Left ventricle myocardium superior (tissue), 1 donor: ENCODE measurements at regions not wholly inside any gene's neighbourhood (a gene's known extent, or its start where the extent isn't known, plus 50 kb on each side); places are given as distances from the start of the nearest gene placed in this dataset.

Experiments
- ATAC-seq: fragments of 200-7000 bp; cut with Tn5 transposase; one replicate; pipeline ENCODE4 v1.9.1; 2020; ENCODE audit warnings: mild to moderate bottlenecking, moderate library complexity
- DNase-seq: peaks from one replicate; pipeline ENCODE4 v3.0.0-alpha.2; 2020
- intact Hi-C: fragments of 100-400 bp; cut with micrococcal nuclease; formaldehyde crosslinking; loops from one replicate; pipeline ENCODE4 v1.11.0; 2022
- donor health status: DM: no; HTN: yes; CAD: no; lungs with severe emphysema.

DNA sequence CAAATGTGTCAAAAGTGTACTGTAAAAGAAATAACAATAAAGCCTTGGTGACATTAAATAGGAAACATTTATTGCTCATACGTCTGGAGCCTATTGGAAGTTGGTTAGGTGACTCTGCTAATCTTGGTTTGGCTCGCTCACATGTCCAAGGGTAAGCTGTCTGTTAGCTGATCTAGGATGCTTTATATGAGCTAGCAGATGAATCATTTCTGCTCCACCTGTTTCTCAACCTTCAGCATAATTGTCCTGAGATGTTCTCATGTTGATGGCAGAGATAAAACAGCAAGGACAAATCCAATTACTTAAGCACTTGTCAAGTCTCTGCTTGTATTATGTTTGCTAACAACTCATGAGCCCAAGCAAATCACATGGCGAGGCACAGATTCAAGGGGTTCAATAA, 56.0 kb upstream of the CD53 start:
- intact Hi-C loops: no loop called here
- no peak for DNase-seq
- ATAC-seq: no peak

DNA sequence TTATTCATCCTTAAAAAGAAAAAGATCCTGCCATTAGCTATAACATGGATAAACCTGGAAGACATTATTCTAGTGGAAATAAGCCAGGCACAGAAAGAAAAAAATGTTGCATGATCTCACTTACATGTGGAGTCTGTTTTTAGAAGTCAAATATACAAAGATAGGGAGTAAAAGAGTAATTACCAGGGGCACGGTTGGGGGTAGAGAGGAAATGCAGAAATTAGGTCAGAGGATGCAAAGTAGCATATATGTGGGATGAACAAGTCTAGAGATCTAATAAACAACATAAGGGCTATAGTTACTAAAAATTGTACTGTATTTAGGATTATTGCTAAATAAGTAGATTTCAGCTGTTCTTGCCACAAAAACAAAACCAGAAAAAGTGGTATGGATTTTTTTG, 61.4 kb upstream of the CD53 start:
- ATAC-seq (no peak), DNase-seq (no peak)
- intact Hi-C loops: no loop called here

DNA sequence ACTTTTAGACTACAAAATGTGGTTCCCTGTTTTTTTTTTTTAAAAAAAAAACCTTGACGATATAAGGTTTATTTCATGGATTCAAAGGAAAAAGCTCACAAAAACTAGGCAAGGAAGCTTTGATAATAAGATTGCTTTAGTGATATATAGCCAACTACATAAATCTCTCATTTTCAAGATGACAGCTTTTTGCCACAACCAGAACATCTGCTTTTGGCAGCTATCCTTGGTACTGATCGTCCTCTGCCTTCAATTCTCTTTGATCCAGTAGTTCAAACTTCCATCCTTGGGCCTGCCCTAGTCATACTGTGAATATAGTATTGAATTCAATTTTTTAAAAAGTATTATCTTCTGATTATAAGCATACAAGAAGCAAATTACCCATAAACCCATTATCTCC, 72.9 kb upstream of the CD53 start:
- DNase-seq: no peak
- ATAC-seq: no peak
- intact Hi-C loops: no loop called here

DNA sequence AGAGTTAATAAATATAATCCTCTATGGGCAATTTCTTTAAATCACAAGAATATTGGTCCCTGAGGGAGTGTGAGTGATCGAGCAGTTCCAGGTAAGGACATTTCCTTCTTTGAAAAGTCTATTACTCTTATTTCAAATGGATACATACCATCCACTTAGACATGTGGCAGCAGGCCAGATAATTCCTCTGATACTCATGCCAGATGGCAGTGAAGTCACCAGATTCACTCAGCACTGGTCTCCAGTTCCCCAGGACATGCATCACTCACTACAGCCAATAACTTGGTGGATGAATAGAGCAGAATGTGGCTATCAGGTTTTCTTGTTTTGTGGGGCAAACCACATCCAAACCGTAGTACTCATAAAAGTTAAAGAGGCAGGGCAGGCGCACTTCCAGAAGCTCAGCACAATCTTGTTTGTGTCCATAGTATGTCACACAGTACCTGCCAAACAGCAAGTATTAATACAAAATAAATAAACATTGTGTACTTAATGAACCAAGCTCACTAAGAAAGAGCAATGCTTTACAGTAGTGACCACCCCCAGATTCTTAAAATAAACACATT, 74.2 kb upstream of the CD53 start:
- no peak for ATAC-seq
- intact Hi-C loops: no loop called here

DNA sequence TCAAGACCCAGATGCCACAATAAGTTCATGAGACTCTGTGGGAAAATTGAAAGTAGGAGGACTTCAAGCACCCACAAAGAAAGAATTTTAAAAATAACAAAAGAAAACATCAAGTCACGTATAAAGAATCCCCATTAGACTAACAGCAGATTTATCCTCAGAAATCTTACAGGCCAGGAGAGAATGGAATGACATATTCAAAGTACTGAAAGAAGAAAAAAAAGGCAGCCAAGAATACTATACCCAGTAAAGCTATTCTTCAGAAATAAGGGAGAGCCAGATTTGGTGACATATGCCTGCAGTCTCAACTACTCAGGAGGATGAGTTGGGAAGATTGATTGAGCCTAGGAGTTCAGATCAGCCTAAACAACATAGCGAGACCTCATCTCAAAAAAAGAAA, 84.3 kb upstream of the CD53 start:
- DNase-seq: no peak

More for the DNA sequence above, 74.2 kb upstream of the CD53 start:
- DNase-seq: no peak

DNA sequence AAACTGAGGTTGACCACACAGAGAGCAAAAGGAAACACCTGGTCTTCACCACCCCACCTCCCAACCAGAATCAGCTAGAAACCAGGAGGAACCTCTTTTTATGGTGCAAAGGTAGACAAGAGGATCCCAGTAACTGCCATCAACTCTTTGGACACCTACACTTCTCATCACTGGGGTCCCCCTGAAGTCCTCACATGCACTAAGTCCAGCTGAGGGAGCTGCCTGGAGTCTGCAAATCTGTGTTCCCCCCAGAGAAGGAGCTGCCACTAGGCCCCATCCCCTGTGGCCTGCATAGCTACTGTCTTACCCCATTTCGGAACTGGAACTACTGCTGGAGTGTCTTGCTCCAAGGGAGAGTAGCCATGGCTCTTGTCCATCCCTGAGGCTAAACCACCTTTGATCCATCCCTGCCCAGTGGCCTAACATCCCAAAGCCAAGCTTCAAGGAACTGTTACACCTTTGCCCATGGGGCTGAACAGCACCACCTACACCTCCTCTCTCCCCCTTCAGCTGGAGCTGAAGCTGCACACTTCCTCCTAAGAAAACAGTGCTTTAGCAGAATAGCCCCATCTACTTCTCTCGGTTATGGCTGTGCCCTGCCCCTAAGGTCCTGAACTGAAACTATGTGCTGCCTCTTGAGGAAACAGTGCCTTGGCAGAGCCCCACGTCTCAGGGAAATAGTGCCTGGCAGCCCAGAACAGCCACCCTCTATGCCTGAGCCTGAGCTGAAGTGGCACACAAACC, 85.4 kb upstream of the CD53 start:
- DNase-seq (no peak), ATAC-seq (no peak)
- intact Hi-C loops: no loop called here

More for the DNA sequence above, 84.3 kb upstream of the CD53 start:
- intact Hi-C loops: no loop called here
- ATAC-seq: no peak

DNA sequence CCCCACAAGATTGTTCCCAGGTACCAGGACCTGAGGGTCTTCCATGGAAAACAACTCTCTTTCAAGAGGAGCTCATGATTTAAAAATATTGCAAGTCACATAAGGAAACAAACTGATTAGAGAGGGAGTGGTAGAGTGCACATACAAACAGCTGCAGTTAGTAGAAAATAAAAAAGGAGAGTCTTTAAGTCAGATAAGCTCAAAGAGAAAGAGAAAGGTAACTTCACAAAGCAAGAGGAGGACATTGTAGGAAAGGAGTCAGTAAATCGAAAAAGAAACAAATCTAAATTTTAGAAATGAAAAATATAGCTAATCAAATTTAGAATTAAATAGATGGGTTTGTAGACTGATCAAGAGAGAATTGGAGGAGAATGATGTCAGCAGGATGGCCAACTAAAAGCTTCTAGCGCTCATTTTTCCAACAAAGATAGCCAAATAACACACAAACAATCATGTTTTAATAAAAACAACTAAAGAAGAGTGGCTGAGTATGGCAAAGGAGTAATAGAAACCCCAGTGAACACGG, 86.1 kb upstream of the CD53 start:
- ATAC-seq (no peak), DNase-seq (no peak)
- intact Hi-C loops: no loop called here

GRCh38 chr1:110785612-110786011, 87.3 kb upstream of the CD53 start:
- intact Hi-C loops: no loop called here
- ATAC-seq: no peak
- no peak for DNase-seq

DNA sequence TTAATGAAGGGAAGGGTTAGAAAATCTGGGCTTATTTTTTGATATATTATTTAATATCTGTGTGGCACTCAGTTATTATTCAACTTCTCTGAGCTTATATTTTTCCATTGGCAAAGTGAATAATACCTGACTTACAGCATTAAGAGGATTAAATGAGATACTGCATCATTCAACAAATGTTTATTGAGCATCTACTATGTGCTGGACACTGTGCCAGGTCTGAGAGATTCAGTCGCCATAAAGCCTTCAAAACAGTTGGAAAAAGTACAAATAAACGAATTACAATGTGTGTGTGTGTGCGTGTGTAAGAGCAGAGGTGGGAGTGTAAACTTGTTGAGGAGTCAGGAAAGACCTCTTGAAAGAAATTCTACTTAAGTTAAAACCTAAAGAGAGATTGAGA, 87.9 kb upstream of the CD53 start:
- ATAC-seq: no peak
- intact Hi-C loops: no loop called here
- no peak for DNase-seq

- DNase-seq: no peak
- intact Hi-C loops: loop anchor here (5.0 kb wide), 1 partner anchor 151 kb away; no protein-coding TSS in a partner anchor
- ATAC-seq: peak; percentile 66
These were observed 89.5 kb upstream of the CD53 start for GRCh38 chr1:110783292-110783918.

GRCh38 chr1:110781525-110781924, 91.4 kb upstream of the CD53 start:
- intact Hi-C loops: loop anchor here (5.0 kb wide), 1 partner anchor 149 kb away; no protein-coding TSS in a partner anchor

DNA sequence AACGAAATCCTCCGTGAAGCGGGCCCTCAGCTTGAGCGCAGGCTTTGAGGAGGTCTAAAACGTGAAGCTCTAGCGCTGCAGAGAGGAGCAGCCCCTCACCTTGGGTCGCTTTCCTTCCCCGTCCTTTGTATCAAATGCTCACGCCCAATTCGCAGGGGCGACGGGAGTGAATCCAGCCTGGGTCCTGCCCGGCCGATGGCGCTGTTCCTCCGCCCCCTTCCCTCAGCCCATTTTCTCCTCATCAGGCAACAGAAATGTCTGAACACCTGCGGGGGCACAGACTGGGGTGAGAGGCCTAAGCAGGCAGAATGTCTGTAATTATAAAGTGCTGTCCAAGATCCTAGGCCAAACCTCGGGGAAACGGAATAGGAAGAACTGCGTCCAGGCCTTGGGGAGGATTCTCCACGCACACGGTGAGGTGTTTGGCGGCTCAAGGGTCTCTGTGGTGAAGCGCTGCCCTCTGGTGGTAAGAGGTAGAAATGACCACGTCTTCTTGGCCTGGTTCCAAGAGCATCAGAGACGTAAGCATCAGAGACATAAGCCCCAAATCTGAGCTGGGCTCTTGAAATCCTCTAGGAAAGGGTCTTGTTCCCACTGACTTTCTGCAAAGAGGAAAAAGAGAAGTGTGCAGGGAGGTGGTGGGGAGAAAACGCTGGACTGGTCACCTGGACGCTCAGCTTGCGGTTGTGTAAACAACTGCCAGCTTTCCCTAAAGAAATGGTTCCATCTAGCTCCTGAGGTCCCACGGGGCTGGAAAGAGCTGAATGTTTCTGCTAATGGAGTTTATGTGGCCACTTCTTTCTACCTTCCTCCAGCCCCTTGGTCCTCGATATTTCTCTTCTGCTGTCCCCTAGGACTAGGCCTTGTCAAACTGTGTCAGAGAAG, 92.1 kb upstream of the CD53 start:
- peak; percentile 65 for ATAC-seq
- DNase-seq: peak; percentile 51
- intact Hi-C loops: loop anchor here (5.0 kb wide), 1 partner anchor 149 kb away; no protein-coding TSS in a partner anchor

More at GRCh38 chr1:110781525-110781924, 91.4 kb upstream of the CD53 start:
- DNase-seq: no peak
- ATAC-seq: no peak

DNA sequence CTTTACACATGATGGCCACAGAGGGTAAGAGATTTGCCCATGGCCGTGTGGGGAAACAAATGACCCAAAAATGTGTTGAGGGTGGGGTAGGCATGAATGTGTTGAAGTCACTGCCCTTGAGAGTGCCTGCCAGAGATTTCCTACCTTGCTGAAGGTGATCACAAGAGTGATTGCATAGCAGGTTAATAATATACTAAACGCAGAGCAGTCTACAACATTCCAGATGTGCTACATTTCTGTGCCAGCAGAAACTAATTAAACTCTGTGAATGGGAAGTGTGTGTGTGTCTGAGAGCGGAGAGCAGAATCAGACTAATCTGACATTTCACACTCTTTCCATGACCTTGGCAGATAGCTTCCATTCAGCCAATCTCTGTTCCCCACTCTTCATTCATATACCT, 93.3 kb upstream of the CD53 start:
- DNase-seq (no peak), ATAC-seq (no peak)
- intact Hi-C loops: loop anchor here (5.0 kb wide), 1 partner anchor 147 kb away; no protein-coding TSS in a partner anchor

DNA sequence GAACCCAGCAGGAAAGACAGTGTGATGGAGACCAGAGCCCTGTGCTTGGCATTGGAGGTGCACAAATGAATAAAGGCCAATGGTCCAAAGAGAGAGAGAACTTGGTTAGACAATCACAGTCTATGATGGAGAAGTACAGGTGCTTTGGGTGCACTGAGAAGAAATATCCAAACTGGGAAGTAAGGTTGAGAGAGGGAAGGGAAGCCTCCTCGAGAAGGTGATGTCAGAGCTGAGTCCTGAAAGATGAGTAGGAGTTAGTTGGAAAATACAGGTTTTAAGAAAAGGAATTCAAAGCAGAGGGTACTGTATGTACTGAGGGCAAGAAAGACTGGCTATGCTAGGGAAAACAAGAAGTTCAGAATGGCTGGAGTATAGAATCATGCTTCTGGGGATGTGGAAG, 94.1 kb upstream of the CD53 start:
- ATAC-seq (no peak), DNase-seq (no peak)
- intact Hi-C loops: no loop called here

- no peak for DNase-seq
- no peak for ATAC-seq
- intact Hi-C loops: no loop called here
These were observed 95.7 kb upstream of the CD53 start for GRCh38 chr1:110777228-110777627.

GRCh38 chr1:110774398-110774797, 98.5 kb upstream of the CD53 start:
- intact Hi-C loops: no loop called here
- DNase-seq: no peak
- ATAC-seq: peak; percentile 29

DNA sequence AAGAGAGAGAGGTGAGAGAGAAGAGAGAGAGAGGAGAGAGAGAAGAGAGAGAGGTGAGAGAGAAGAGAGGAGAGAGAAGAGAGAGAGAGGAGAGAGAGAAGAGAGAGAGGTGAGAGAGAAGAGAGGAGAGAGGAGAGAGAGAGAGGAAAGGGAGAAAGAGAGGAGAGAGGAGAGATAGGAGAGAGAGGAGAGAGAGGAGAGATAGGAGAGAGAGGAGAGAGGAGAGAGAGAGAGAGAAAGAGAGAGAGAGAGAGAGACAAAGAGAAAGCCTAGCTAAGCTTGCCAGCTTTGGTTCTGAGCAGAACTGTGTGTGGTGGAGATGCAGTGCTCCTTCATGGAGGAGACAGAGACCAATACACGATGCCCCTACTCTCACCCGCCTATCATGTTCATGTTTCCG, 99.1 kb upstream of the KCNA3 start:
- no peak for ATAC-seq
- no peak for DNase-seq
- intact Hi-C loops: no loop called here

DNA sequence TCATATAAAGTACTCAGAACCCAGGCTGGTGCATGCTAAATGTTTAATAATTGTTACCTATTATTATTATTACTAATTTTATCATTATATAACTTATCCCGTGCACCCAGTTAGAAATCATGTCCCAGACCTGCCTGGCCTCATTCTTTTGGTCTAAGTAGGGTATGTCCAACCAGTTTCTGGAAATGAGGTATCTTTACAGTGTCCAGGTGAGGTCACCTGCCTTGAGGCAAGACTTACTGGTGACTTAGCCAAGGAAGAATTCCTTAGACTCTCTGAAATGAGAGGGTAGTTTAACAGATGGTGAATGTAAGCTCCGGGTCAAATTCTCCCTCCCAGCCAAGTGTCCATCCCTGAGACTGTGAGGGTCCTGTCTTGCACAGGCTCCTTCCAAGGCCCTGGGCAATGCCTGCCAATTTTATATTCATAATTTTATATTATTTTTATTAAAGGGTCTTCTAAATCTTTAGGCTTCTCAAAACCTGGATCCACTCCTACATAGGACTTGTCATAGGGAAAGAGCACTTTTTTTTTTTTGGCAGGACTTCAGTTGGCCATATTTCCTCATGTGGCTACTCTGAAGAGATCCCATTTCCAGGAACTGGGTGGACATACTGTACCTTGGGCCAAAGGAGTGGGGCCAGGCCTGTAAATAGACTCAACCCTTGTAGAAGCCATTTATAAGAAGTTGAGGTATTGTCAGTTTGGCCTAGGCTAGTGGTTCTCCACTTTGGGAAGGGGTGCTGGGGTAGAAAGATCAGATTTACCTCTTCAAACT, 96.7 kb upstream of the KCNA3 start:
- intact Hi-C loops: no loop called here
- ATAC-seq (no peak), DNase-seq (no peak)

- ATAC-seq: no peak
- intact Hi-C loops: no loop called here
- no peak for DNase-seq
These were observed 96.1 kb upstream of the KCNA3 start for GRCh38 chr1:110770832-110771231.
